CD4-positive, alpha-beta T cell (primary cell): ENCODE measurements at regions not wholly inside any gene's neighbourhood (a gene's known extent, or its start where the extent isn't known, plus 50 kb on each side); places are given as distances from the start of the nearest gene placed in this dataset.
"Not testable (repeated sequence)": the region's sequence is repeated elsewhere in the genome, so short reads cannot be mapped to it uniquely, and the experiment has no call there.

ENCODE experiments used
- ATAC-seq: fragments of 200-7000 bp; cut with Tn5 transposase; one replicate; pipeline ENCODE4 v1.10.0; 2022; ENCODE audit warnings: mild to moderate bottlenecking; ENCODE audit not compliant: poor library complexity
- CTCF ChIA-PET: fragments of 350-600 bp; sonication (Branson Sonifier 250); formaldehyde crosslinking; loops from one replicate; lab custom pipeline; 2021; ENCODE audit warnings: antibody characterized with exemption, inconsistent platforms; lab: Charles Lee
- POLR2A ChIA-PET: fragments of 350-600 bp; sonication (Branson Sonifier 250); formaldehyde crosslinking; loops from one replicate; lab custom pipeline; 2021; ENCODE audit warnings: antibody characterized with exemption, inconsistent platforms; lab: Charles Lee
- DNase-seq, 14 experiments: peaks; one replicate each; pipeline ENCODE4 v3.0.0-alpha.2; 2013 to 2020; ENCODE audit warnings: mixed read lengths in 2 of 14
- H3K27ac ChIP-seq, 2 donors: one replicate each; pipeline versions ENCODE4 v1.5.1 to v1.7.0; 2013; ENCODE audit warnings: low read length in 2 of 2, low read depth in 1 of 2, mild to moderate bottlenecking in 1 of 2
- H3K27me3 ChIP-seq, 2 experiments: 1 replicate in 1 of 2; 2 replicates in 1 of 2; pipeline versions ENCODE4 v1.6.1 to v1.7.0; 2013; ENCODE audit warnings: low read length in 2 of 2, control low read depth in 1 of 2, mild to moderate bottlenecking in 1 of 2, moderate library complexity in 1 of 2; ENCODE audit not compliant: insufficient read depth in 2 of 2, control insufficient read depth in 1 of 2
- H3K36me3 ChIP-seq: one replicate; pipeline ENCODE4 v1.6.1; 2013; ENCODE audit warnings: low read length, control low read depth; ENCODE audit not compliant: insufficient read depth
- H3K4me1 ChIP-seq: one replicate; pipeline ENCODE4 v1.6.1; 2013; ENCODE audit warnings: low read length, control low read depth; ENCODE audit not compliant: insufficient read depth
- H3K4me3 ChIP-seq: one replicate; pipeline ENCODE4 v1.5.1; 2013; ENCODE audit warnings: mild to moderate bottlenecking, low read length, moderate library complexity
- H3K9me3 ChIP-seq, 2 experiments: 1 replicate in 1 of 2; 2 replicates in 1 of 2; pipeline versions ENCODE4 v1.6.1 to v1.7.0; 2013; ENCODE audit warnings: low read length in 2 of 2, mild to moderate bottlenecking in 2 of 2, control low read depth in 1 of 2, moderate library complexity in 1 of 2; ENCODE audit not compliant: control insufficient read depth in 1 of 2, insufficient read depth in 1 of 2
- H3K27ac Mint-ChIP-seq: one replicate; pipeline ENCODE4 v1.8.0; 2020; ENCODE audit warnings: mixed read lengths
- H3K27me3 Mint-ChIP-seq: one replicate; pipeline ENCODE4 v1.8.0; 2021; ENCODE audit warnings: mixed read lengths
- H3K36me3 Mint-ChIP-seq: one replicate; pipeline ENCODE4 v1.8.0; 2021; ENCODE audit warnings: low read depth, mixed read lengths
- H3K4me1 Mint-ChIP-seq: one replicate; pipeline ENCODE4 v1.8.0; 2021; ENCODE audit warnings: low read depth, mixed read lengths
- H3K4me3 Mint-ChIP-seq: one replicate; pipeline ENCODE4 v1.8.0; 2020; ENCODE audit warnings: mild to moderate bottlenecking, mixed read lengths
- H3K9me3 Mint-ChIP-seq: one replicate; pipeline ENCODE4 v1.8.0; 2020; ENCODE audit warnings: mixed read lengths
- intact Hi-C, 2 experiments: fragments of 100-400 bp; cut with DNase I in 1 of 2; cut with micrococcal nuclease in 1 of 2; formaldehyde crosslinking; loops; one replicate each; pipeline versions ENCODE4 v1.15.1 to v1.9.0; 2023 to 2025; cut with DNase I, micrococcal nuclease

DNA sequence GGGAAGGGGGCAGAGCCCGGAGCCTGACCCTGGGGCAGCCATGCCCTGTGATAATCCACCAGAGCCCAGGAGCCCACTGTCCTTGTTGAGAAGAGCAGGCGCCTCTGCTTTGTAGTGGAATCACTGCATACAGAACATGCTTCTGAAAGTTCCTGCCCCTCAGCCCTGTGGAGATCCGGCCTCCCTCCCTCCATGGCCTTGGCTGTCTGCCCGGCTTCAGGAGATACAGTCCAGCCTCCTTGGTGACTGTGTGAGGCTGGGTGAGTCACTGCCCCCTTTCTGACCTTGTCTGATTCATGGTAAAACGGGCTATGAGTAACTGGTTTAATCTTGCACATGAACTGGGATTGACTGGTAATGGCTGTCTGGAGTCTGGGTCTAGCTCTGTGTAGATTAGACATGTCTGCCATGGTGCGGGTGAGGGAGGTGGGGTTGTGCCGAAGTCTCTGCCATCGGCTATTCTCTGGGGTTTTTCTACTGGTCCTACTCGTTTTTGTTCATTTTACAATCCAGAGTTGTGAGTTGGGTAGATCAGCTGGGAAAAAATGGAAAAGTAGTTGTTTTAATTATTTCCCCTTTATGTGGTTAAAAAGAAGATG lies 141.2 kb downstream of the NPIPB11 start:
- intact Hi-C loops, POLR2A ChIA-PET: not testable (repeated sequence)

DNA sequence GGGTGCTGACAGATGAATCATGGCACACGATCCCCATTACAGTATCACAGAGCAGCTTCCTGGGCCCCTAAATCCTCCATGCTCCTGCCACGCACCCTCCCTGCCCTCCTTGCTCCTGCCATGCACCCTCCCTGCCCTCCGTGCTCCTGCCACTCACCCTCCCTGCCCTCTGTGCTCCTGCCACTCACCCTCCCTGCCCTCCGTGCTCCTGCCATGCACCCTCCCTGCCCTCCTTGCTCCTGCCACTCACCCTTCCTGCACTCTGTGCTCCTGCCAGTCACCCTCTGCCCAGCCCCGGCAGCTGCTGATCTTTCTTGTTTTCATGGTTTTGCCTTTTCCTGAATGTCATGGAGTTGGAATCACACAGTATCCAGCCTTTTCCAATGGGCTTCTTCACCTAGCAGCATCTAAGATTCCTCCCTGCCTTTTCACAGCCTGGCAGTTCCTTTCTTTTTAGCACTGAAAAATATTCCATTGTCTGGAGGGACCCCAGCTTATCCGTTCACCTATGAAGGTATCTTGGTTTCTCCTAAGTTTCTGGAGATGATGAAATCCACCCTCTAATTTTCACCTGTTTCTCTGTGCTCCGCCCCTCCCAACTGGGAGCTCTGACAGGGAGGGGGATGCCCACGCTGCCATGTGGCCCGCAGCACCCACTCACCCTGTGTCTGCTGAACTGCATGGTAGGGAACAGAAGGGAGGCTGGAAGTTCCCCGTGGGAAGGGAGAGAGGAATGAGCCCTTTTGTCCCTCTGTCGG lies 142.3 kb downstream of the NPIPB11 start:
- H3K4me1 Mint-ChIP-seq, H3K36me3 Mint-ChIP-seq, intact Hi-C loops, ATAC-seq, H3K9me3 Mint-ChIP-seq, H3K27me3 ChIP-seq, H3K27me3 Mint-ChIP-seq, H3K27ac Mint-ChIP-seq, H3K4me1 ChIP-seq, H3K27ac ChIP-seq, H3K9me3 ChIP-seq, POLR2A ChIA-PET, DNase-seq, H3K4me3 Mint-ChIP-seq, H3K4me3 ChIP-seq, CTCF ChIA-PET, H3K36me3 ChIP-seq: not testable (repeated sequence)

More for the DNA sequence above, 141.2 kb downstream of the NPIPB11 start:
- H3K27ac Mint-ChIP-seq, H3K4me3 ChIP-seq, H3K27me3 ChIP-seq, H3K4me3 Mint-ChIP-seq, H3K9me3 ChIP-seq, H3K27me3 Mint-ChIP-seq, H3K36me3 ChIP-seq, H3K9me3 Mint-ChIP-seq, CTCF ChIA-PET, ATAC-seq, H3K36me3 Mint-ChIP-seq, H3K27ac ChIP-seq, H3K4me1 Mint-ChIP-seq, H3K4me1 ChIP-seq: not testable (repeated sequence)
- DNase-seq, result peak in 2 of 14 experiments; percentile 34 to 58

DNA sequence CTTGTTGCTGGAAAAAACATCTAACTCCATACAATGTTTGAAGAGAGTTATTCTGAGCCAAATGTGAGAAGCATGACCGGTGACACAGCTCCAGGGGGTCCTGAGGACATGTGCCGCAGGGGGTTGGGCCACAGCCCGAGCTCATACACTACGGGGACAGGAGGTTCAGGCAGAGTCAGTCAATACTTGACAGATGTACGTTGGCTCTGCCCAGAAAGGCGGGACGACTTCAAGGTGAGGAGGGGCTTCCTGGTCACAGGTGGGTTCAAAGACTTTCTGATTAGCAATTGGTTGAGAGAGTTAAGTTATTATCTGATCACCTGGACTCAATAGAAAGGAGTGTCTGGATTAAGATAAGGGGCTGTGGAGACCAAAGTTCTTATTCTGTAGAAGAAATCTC lies 143.8 kb downstream of the NPIPB11 start:
- H3K4me3 Mint-ChIP-seq, H3K9me3 Mint-ChIP-seq, POLR2A ChIA-PET, H3K27me3 ChIP-seq, H3K4me1 ChIP-seq, H3K4me1 Mint-ChIP-seq, H3K36me3 Mint-ChIP-seq, H3K36me3 ChIP-seq, ATAC-seq, H3K27ac ChIP-seq, H3K9me3 ChIP-seq, H3K27me3 Mint-ChIP-seq, intact Hi-C loops, H3K27ac Mint-ChIP-seq, H3K4me3 ChIP-seq, CTCF ChIA-PET, DNase-seq: not testable (repeated sequence)

DNA sequence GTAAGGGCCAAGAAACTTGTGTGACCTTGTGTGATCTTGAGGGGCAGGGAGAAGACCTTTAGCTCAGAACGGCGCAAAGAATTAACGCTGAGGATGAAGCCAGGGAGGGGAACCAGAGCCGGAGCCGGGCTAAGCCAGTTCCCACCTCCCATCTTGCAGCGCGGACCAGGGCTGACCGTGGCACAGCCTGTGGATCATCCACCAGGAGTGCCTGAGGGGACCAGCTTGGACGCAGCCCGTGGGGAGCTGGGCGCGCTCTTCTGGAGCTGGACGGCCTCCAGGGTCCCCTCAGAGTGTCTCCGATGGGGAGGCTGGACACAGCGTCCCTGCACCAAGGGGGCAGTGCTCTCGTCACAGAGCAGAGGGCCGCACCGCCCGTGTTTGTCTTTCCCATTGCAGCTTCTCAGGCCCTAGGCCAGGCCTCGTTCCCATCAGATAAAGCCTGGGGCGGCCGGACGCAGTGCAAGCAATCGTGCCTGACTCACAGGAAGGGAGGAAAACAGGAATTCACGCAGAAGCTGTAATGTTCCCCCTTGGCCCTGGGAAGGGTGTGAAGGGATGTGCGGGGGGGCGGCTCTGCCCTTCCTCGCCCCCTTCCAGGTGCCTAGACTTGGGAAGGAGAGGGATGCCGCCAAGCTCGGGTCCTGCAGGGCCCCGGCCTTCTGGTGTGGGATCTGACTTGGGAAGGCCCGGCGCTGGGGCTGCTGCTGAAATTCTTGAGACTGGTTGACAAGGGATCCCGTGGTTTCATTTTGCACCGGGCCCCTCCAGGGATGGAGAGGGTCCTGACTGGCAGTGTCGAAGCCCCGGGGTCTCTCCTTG lies 144.9 kb downstream of the NPIPB11 start:
- H3K36me3 Mint-ChIP-seq, H3K9me3 ChIP-seq, H3K27ac Mint-ChIP-seq, H3K9me3 Mint-ChIP-seq, H3K4me1 ChIP-seq, CTCF ChIA-PET, H3K4me1 Mint-ChIP-seq, H3K4me3 Mint-ChIP-seq, H3K4me3 ChIP-seq, POLR2A ChIA-PET, DNase-seq, ATAC-seq, H3K27ac ChIP-seq, H3K27me3 Mint-ChIP-seq, intact Hi-C loops, H3K27me3 ChIP-seq, H3K36me3 ChIP-seq: not testable (repeated sequence)

DNA sequence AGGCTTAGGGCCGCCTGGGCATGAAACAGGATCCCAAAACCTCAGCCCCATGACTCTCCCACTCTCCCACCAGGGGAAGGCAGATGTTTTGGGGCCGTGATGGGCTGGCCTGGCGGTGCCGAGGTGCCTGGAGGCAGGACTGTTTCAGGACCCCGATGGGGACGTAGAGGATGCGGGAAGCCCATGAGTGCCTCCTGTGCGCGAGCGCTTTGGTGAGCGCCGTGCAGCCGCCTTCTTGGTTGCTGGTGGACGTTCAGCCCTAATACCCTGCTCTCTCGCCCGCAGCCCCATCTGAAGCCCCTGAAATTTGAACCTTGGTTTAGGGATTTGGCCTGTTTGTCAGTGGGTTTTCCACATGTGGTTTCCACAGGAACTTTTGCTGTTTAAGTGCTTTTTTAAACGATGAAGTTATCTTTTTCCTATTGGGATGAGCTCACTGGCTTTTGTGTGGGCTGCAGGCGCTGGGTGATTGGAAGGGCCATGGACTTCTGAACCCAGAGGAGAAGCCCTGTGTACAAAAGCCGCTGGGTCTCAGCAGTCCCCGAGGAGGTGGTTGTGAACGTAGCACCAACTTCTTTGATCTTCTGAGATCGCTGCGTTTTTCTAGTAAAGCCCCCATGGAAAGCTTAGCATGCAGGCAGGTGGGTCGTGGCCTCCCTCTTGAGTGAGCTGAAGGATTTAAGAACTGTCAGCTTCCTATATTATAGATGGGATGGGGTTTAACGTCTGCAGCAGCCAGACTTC lies 145.7 kb downstream of the NPIPB11 start:
- H3K4me1 Mint-ChIP-seq, intact Hi-C loops, H3K9me3 ChIP-seq, POLR2A ChIA-PET, DNase-seq, H3K36me3 ChIP-seq, H3K27ac ChIP-seq, ATAC-seq, H3K27me3 ChIP-seq, H3K27ac Mint-ChIP-seq, H3K4me3 Mint-ChIP-seq, H3K36me3 Mint-ChIP-seq, H3K4me1 ChIP-seq, CTCF ChIA-PET, H3K27me3 Mint-ChIP-seq, H3K4me3 ChIP-seq, H3K9me3 Mint-ChIP-seq: not testable (repeated sequence)

DNA sequence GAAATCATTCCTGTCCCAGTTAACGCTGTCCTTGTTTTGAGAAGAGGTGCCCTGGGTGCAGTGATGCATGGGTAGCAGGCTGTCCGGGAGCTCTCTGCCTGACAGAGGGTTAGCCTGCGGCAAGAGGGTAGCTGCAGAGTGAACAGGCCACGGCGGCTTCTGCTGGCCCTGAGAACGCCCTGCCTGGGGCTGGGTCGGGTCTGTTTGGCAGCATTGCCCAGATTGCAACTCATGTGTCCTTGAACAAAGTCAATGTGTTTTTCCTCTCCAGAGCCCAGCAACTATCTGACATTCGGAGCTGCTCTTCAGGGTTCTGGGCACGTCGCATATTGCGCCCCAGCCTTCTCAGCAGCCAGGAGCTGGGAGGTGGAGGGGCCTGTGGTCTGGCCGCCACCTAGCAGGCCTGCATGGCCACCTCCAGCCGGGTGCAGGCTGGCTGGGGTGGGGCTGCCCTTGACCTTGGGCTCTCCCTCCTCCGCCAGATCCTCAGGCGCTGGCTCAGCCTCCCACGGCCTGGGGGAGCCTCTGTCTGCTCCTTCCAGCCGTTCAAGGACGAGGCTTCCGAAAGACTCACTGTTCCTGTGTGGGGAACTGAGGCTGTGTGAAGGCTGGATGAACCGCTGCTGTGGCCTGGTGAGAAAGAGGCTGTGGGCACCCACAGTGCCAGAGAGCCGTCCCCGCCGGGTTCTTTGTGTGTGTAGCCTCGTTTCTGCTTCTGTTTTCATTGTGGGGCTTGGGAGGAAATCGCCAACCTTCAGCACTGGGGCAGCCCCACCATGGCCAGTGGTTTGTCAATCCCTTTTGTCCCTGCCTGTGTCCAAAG lies 146.7 kb downstream of the NPIPB11 start:
- DNase-seq, H3K36me3 ChIP-seq, H3K9me3 ChIP-seq, H3K27me3 ChIP-seq, H3K9me3 Mint-ChIP-seq, CTCF ChIA-PET, H3K27me3 Mint-ChIP-seq, H3K4me3 ChIP-seq, POLR2A ChIA-PET, ATAC-seq, H3K4me1 ChIP-seq, H3K36me3 Mint-ChIP-seq, H3K27ac Mint-ChIP-seq, H3K4me1 Mint-ChIP-seq, H3K4me3 Mint-ChIP-seq, H3K27ac ChIP-seq: not testable (repeated sequence)
- intact Hi-C loops, result loop anchor here in 1 of 2 experiments (10.0 kb wide), 1 partner anchor 145 kb away; no protein-coding TSS in a partner anchor
